ENCODE measurements at regions not wholly inside any gene's neighbourhood (a gene's known extent, or its start where the extent isn't known, plus 50 kb on each side); places are given as distances from the start of the nearest gene placed in this dataset.

DNA sequence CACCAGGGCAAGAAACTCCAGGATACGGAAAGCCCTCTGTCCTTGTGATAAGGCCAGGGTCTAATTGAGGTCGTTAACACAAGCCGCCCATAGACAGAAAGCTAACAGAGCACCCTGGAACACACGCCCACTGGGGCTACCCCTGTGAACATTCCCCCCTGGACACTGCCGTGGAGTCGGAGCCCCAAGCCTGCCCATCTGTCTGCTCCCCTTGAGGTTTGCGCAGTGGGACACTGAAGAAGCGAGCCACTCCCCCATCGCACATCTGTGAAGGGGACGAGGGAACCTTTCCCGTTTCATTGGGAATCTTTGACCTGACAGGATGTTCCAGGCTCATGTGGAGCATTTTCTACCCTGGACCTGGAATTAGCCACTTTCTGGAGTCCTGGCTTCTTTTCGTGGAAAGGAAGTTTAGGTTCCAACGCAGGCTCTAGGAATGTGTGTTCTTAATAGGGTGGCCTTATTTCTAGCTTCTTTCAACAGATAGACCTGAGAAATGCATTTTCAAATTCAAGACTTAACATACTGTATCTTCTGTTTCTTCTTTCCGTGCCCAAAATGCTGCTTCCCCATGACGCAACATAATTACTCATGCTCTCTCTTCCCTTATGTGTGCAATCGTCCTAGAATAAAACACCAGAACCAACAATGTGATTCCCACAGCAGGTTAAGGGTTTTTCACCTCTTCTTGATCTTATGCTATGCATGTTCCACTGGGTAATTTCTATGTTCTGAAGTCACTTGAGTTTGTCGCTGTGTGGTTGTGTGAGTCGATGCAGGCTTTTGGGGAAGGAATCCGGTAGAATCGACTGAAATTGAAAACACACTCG lies 161.1 kb downstream of the ERMARD start:
- Histone ChIP-seq H3K27ac (ENCODE audit: low read depth, low read length) (no peak overlapping the region), H3K27me3 (ENCODE audit: control insufficient read depth, insufficient read depth, low read length) (no peaks in the 10 kb centered on the region), H3K9me3 (ENCODE audit: control insufficient read depth, insufficient read depth, low read length) (peaks cover 66% of the 10 kb centered on the region), H3K4me3 (ENCODE audit: low read depth, low read length) (no peak overlapping the region)
- CTCF ChIA-PET = no interaction called here
- DNase-seq (ENCODE audit: low read depth, low spot score) = no peak
- POLR2A ChIA-PET = no interaction called here
- TF ChIP-seq, protein P1, sequence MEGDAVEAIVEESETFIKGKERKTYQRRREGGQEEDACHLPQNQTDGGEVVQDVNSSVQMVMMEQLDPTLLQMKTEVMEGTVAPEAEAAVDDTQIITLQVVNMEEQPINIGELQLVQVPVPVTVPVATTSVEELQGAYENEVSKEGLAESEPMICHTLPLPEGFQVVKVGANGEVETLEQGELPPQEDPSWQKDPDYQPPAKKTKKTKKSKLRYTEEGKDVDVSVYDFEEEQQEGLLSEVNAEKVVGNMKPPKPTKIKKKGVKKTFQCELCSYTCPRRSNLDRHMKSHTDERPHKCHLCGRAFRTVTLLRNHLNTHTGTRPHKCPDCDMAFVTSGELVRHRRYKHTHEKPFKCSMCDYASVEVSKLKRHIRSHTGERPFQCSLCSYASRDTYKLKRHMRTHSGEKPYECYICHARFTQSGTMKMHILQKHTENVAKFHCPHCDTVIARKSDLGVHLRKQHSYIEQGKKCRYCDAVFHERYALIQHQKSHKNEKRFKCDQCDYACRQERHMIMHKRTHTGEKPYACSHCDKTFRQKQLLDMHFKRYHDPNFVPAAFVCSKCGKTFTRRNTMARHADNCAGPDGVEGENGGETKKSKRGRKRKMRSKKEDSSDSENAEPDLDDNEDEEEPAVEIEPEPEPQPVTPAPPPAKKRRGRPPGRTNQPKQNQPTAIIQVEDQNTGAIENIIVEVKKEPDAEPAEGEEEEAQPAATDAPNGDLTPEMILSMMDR (IDR thresholded peaks at IDR 0.05; ENCODE audit: low read depth, low read length) = no peak

DNA sequence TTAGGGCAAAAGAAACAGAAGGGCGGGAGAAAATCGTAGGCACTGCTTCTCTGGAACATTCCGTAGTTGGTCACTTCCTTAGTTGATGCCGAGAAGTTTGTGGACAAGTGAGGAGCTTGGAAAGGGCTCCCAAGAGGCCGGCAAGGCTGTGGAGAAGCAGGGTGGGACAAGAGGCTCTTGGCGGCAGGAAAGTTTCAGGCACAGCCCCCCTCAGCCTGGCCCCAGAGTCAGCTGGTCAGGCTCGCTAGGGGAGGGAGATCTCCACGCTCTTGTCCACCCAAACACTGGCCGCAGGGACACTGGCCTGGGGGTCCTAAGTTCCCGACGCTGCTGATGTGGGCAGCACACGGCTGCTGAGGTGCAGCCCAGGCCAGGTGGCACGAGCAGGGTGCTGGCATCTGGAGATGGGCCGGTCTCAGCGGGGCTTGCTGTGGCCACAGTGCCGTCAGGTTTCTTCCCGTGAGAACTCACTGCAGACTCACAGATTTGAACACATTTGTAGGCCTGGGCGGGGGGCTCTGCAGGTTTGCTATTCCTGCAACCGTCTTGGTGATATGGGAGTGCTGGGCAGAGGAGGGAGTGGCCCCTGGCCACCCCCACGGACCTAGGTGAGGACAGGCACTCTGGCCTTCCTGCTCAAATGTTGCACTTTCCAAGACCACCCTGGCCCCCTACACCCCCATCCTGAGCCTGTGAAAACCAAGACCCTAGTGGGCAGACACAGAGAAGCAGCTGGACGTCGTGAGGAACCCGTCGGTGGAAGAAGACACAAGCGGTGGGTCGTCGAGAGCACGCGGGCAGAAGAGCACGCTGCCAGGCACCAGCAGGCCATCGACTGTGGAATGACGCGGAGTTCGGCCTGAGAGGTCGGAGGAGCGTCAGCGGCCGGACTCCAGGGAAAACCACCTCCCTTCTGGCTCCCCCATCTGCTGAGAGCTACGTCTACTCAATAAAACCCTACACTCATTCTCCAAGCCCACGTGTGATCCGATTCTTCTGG lies 160.1 kb downstream of the ERMARD start:
- TF ChIP-seq, protein P1 (IDR thresholded peaks at IDR 0.05; ENCODE audit: low read depth, low read length) = no peak
- POLR2A ChIA-PET = no interaction called here
- Histone ChIP-seq H3K9me3 (ENCODE audit: control insufficient read depth, insufficient read depth, low read length) (peaks cover 66% of the 10 kb centered on the region), H3K27ac (ENCODE audit: low read depth, low read length) (no peak overlapping the region), H3K4me3 (ENCODE audit: low read depth, low read length) (no peak overlapping the region), H3K27me3 (ENCODE audit: control insufficient read depth, insufficient read depth, low read length) (no peaks in the 10 kb centered on the region)
- CTCF ChIA-PET = no interaction called here
- no peak for DNase-seq (ENCODE audit: low read depth, low spot score)

DNA sequence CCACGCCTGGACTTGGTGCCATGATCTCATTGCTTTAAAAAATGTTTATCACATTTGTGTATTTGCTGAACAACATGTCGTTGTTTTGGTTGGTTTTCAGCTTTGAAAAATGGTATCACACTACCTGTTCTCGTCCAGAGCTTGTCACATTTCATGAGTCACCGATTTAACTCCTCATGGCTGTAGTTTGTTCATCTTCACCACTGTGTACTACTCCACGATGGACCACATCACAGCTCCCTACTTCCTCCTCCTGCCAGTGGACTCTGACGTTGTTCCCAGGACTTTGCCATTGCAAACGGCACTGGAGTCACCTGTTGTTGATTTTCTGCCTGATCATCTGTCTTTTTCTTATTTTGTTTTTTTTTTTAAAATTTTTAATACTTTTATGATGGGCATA lies 157.7 kb downstream of the ERMARD start:
- Histone ChIP-seq H3K27ac (ENCODE audit: low read depth, low read length) (no peak overlapping the region), H3K9me3 (ENCODE audit: control insufficient read depth, insufficient read depth, low read length) (peaks cover 74% of the 10 kb centered on the region), H3K4me3 (ENCODE audit: low read depth, low read length) (no peak overlapping the region), H3K27me3 (ENCODE audit: control insufficient read depth, insufficient read depth, low read length) (no peaks in the 10 kb centered on the region)
- ChIA-PET CTCF (no interaction called here), POLR2A (no interaction called here)
- TF ChIP-seq, protein P1 (IDR thresholded peaks at IDR 0.05; ENCODE audit: low read depth, low read length) = no peak
- DNase-seq (ENCODE audit: low read depth, low spot score) = no peak

DNA sequence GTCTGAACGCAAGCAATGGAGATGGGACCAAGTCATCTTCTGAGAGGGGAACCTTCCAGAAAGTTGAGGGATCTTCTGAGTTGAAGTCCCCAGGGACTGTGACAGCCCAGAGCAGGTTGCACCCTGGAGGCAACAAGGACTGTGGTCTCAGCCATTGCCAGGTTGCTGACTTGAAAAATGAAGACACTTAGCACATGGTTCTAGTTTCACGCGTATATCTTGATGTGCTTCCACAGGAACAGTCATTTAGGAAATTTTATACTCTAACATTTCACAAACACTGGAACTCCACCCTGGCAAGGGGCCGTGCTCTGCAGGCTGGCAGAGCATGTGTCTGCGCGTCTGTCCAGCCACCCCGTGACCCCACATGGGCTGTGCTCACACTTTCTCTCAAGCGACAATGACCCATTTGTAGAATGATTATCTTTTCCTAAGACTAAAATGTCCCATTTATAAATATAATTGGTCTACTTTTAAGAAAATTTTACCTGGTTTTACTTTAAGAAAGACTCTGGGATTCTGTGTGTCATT lies 157.0 kb downstream of the ERMARD start:
- POLR2A ChIA-PET = no interaction called here
- CTCF ChIA-PET = no interaction called here
- DNase-seq (ENCODE audit: low read depth, low spot score) = no peak
- no peak overlapping the region for H3K4me3 ChIP-seq (ENCODE audit: low read depth, low read length)
- H3K27me3 ChIP-seq (ENCODE audit: control insufficient read depth, insufficient read depth, low read length) = no peaks in the 10 kb centered on the region
- H3K9me3 ChIP-seq (ENCODE audit: control insufficient read depth, insufficient read depth, low read length) = peaks cover 81% of the 10 kb centered on the region
- TF ChIP-seq, protein P1 (IDR thresholded peaks at IDR 0.05; ENCODE audit: low read depth, low read length) = no peak
- no peak overlapping the region for H3K27ac ChIP-seq (ENCODE audit: low read depth, low read length)
